Keratinocyte (primary cell): ENCODE measurements at regions not wholly inside any gene's neighbourhood (a gene's known extent, or its start where the extent isn't known, plus 50 kb on each side); places are given as distances from the start of the nearest gene placed in this dataset.

Source experiments
- DNase-seq: peaks from one replicate; pipeline ENCODE4 v3.0.0-alpha.2; 2011; ENCODE audit warnings: low read depth, missing footprints, low spot score
- FAIRE-seq: peaks from 2 replicates; lab custom pipeline; 2011; peaks lifted over from hg19 to GRCh38; lab: Jason Lieb, UNC
- H2AFZ ChIP-seq: 2 replicates; pipeline ENCODE4 v1.6.0; 2012; ENCODE audit warnings: low read length, control low read depth, inconsistent platforms; ENCODE audit not compliant: control insufficient read depth
- H3K27ac ChIP-seq: 2 replicates; pipeline ENCODE4 v1.5.1; 2011; ENCODE audit warnings: low read length; ENCODE audit not compliant: control insufficient read depth, insufficient read depth
- H3K27me3 ChIP-seq: 3 replicates; pipeline ENCODE4 v1.6.0; 2011; ENCODE audit warnings: low read length; ENCODE audit not compliant: control insufficient read depth, insufficient read depth; ENCODE audit errors: extremely low read depth
- H3K36me3 ChIP-seq, 2 experiments: 2 replicates in 1 of 2; 3 replicates in 1 of 2; pipeline ENCODE4 v1.5.1; 2011; ENCODE audit warnings: low read length in 2 of 2, mild to moderate bottlenecking in 1 of 2; ENCODE audit not compliant: control insufficient read depth in 2 of 2, insufficient read depth in 2 of 2; ENCODE audit errors: extremely low read depth in 1 of 2
- H3K4me1 ChIP-seq: 3 replicates; pipeline ENCODE4 v1.5.1; 2011; ENCODE audit warnings: low read length; ENCODE audit not compliant: control insufficient read depth, insufficient read depth; ENCODE audit errors: extremely low read depth
- H3K4me2 ChIP-seq: 3 replicates; pipeline ENCODE4 v1.6.0; 2011; ENCODE audit warnings: low read depth, low read length; ENCODE audit not compliant: control insufficient read depth, insufficient read depth; ENCODE audit errors: extremely low read depth
- H3K4me3 ChIP-seq, 3 experiments: fragments of 200-600 bp in 1 of 3; sonication (generic) in 1 of 3; 2 replicates in 2 of 3; 3 replicates in 1 of 3; pipeline ENCODE4 v1.5.1; 2011 to 2016; ENCODE audit warnings: low read length in 3 of 3, mild to moderate bottlenecking in 3 of 3, control low read depth in 2 of 3, inconsistent platforms in 1 of 3, low read depth in 1 of 3, mixed read lengths in 1 of 3, mixed run types in 1 of 3, moderate library complexity in 1 of 3; ENCODE audit not compliant: control insufficient read depth in 2 of 3, insufficient read depth in 2 of 3; ENCODE audit errors: extremely low read depth in 1 of 3
- H3K79me2 ChIP-seq: 2 replicates; pipeline ENCODE4 v1.6.0; 2012; ENCODE audit warnings: low read length; ENCODE audit not compliant: control insufficient read depth, insufficient read depth
- H3K9ac ChIP-seq: 3 replicates; pipeline ENCODE4 v1.6.0; 2011; ENCODE audit warnings: low read length; ENCODE audit not compliant: control insufficient read depth, insufficient read depth; ENCODE audit errors: extremely low read depth
- H3K9me1 ChIP-seq: 3 replicates; pipeline ENCODE4 v1.6.0; 2011; ENCODE audit warnings: low read length; ENCODE audit not compliant: control insufficient read depth, insufficient read depth; ENCODE audit errors: extremely low read depth
- H3K9me3 ChIP-seq: 2 replicates; pipeline ENCODE4 v1.5.1; 2012; ENCODE audit warnings: low read depth, low read length; ENCODE audit not compliant: control insufficient read depth
- H4K20me1 ChIP-seq: 3 replicates; pipeline ENCODE4 v1.6.0; 2011; ENCODE audit warnings: low read length; ENCODE audit not compliant: control insufficient read depth, insufficient read depth; ENCODE audit errors: extremely low read depth
- CTCF ChIP-seq, 3 experiments: IDR thresholded peaks in 1 of 3; conservative IDR thresholded peaks in 1 of 3; optimal IDR thresholded peaks in 1 of 3; 2 replicates in 2 of 3; 3 replicates in 1 of 3; pipeline versions ENCODE3 to v1.5.1; 2011; ENCODE audit warnings: low read length in 3 of 3, mild to moderate bottlenecking in 3 of 3, moderate library complexity in 2 of 3, control low read depth in 1 of 3, inconsistent platforms in 1 of 3; ENCODE audit not compliant: insufficient read depth in 2 of 3; ENCODE audit errors: extremely low read depth in 1 of 3
- EZH2 ChIP-seq: IDR thresholded peaks from one replicate; pipeline ENCODE4 v1.6.1; 2012; ENCODE audit warnings: inconsistent platforms, mild to moderate bottlenecking, low read length, moderate library complexity
- dilution Hi-C: fragments of 300-500 bp; cut with MboI; formaldehyde crosslinking; loops from one replicate; pipeline ENCODE4 v1.7.0; 2020; ENCODE audit warnings: low sequenced_read_pairs; ENCODE audit not compliant: extremely low pct_ligation_motif_present

DNA sequence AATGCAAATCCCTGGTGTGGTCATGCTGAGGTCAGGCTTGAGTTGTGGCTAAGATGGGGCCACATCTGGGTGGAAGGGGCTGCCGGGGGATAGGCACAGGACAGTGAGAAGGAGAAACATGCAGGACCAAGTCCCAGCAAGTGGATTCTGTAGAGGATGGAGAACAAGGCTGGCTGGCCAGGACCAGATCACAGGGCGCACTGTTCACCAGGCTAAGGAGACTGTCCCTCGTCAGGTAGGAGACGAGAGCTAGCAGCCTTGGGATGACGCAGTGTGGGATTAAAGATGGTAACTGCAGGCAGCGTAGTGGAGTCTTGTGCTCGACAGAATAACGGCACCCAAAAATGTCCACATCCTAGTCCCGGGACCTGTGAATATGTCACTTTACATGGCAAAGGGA is 336.1 kb downstream of the BCL11B start:
- Histone ChIP-seq H3K27ac (no peak overlapping the region), H3K4me3 (no peak overlapping the region), H3K79me2 (no peaks in the 10 kb centered on the region), H3K9me3 (no peaks in the 10 kb centered on the region), H3K4me2 (no peak overlapping the region), H2AFZ (no peak overlapping the region), H3K9me1 (no peaks in the 10 kb centered on the region), H3K36me3 (no peaks in the 10 kb centered on the region), H3K27me3 (peaks cover 22% of the 10 kb centered on the region), H3K4me1 (no peaks in the 10 kb centered on the region), H4K20me1 (no peaks in the 10 kb centered on the region), H3K9ac (no peak overlapping the region)
- DNase-seq (no peak), FAIRE-seq (no peak)
- dilution Hi-C loops, result no loop called here
- TF ChIP-seq EZH2 (no peak), CTCF (optimal IDR thresholded peaks at IDR 0.05 in 1 of 3, IDR thresholded peaks at IDR 0.05 in 1 of 3, conservative IDR thresholded peaks at IDR 0.05 in 1 of 3; ENCODE audit: extremely low read depth in 1 of 3, insufficient read depth in 2 of 3, low read length in 3 of 3) (no peak)

DNA sequence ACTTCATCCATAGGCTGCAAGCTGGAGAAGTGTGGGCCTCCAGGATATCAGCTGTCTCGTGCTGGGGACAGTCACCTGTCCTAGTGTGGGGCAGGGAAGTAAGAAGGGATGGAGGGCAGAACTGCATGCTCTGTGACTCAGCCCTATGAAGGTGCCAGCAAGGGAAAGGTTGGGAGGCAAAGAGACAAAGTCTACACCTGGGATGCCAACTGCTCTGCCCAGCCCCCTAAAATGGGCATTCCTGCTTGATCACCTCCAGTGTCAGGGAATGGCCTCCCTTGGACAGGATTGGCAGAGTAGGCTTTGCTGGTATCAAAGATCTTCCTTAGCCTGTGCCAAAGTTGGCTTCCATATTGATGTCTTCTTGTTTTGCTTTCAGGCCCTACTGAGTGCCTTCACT is 335.0 kb downstream of the BCL11B start:
- no peaks in the 10 kb centered on the region for H3K9me3 ChIP-seq
- dilution Hi-C loops, result no loop called here

More for the DNA sequence above, 335.0 kb downstream of the BCL11B start:
- H3K36me3 ChIP-seq, result no peaks in the 10 kb centered on the region
- FAIRE-seq, result no peak
- no peaks in the 10 kb centered on the region for H4K20me1 ChIP-seq
- H3K4me1 ChIP-seq, result no peaks in the 10 kb centered on the region
- no peak for DNase-seq
- no peak overlapping the region for H3K4me3 ChIP-seq
- no peak overlapping the region for H3K27ac ChIP-seq
- no peaks in the 10 kb centered on the region for H3K79me2 ChIP-seq
- H3K9ac ChIP-seq, result no peak overlapping the region
- peaks cover 22% of the 10 kb centered on the region for H3K27me3 ChIP-seq
- no peak overlapping the region for H2AFZ ChIP-seq
- no peaks in the 10 kb centered on the region for H3K9me1 ChIP-seq
- TF ChIP-seq CTCF (optimal IDR thresholded peaks at IDR 0.05 in 1 of 3, IDR thresholded peaks at IDR 0.05 in 1 of 3, conservative IDR thresholded peaks at IDR 0.05 in 1 of 3; ENCODE audit: extremely low read depth in 1 of 3, insufficient read depth in 2 of 3, low read length in 3 of 3), result no peak
- H3K4me2 ChIP-seq, result no peak overlapping the region
